ENCODE measurements at regions not wholly inside any gene's neighbourhood (a gene's known extent, or its start where the extent isn't known, plus 50 kb on each side); places are given as distances from the start of the nearest gene placed in this dataset.

DNA sequence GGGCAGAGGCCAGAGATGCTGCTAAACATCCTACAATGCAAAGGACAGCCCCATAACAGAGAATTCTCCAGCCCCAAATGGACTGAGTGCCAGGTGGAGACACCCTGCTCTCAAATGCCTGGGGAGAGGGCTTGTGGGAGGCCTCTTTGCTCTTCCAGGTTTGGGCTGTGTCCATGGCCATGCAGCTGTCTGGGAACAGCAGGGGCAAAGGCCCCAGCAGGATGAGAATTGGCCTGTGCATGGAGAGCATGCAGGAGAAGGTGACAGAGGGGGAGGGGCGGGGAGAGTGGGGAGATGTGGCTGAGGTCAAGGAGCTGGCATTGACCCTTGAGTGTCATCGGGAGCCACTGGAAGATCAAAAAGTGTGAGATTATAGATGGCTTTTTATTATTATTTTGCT lies 111.5 kb upstream of the ERCC6L2 start:
- Histone ChIP-seq H3K36me3 (replicated peaks in 1 of 2; ENCODE audit: control insufficient read depth in 1 of 2, insufficient read depth in 2 of 2, low read length in 2 of 2) (no peaks in the 10 kb centered on the region), H3K27me3 (ENCODE audit: control insufficient read depth in 2 of 2, insufficient read depth in 2 of 2, low read length in 2 of 2) (no peaks in the 10 kb centered on the region), H3K79me2 (ENCODE audit: insufficient read depth, low read length) (no peaks in the 10 kb centered on the region), H3K9me3 (replicated peaks in 1 of 2; ENCODE audit: control insufficient read depth in 1 of 2, insufficient read depth in 1 of 2, low read length in 2 of 2) (no peaks in the 10 kb centered on the region), H3K4me3 (replicated peaks in 1 of 3; ENCODE audit: low read depth in 2 of 3, low read length in 3 of 3) (no peak overlapping the region), H2AFZ (ENCODE audit: insufficient read depth, low read depth, low read length, poor library complexity, severe bottlenecking) (no peak overlapping the region), H3K4me1 (ENCODE audit: control insufficient read depth in 1 of 2, insufficient read depth in 2 of 2, low read length in 2 of 2) (no peaks in the 10 kb centered on the region), H3K9ac (ENCODE audit: insufficient read depth, low read length, poor library complexity, severe bottlenecking) (no peak overlapping the region), H4K20me1 (ENCODE audit: insufficient read depth, low read length) (no peaks in the 10 kb centered on the region), H3K27ac (ENCODE audit: low read depth in 1 of 2, low read length in 2 of 2) (no peak overlapping the region), H3K4me2 (replicated peaks; ENCODE audit: extremely low read depth, low read length, poor library complexity, severe bottlenecking) (no peak overlapping the region)
- H3K4me1 Mint-ChIP-seq = no peaks in the 10 kb centered on the region
- TF ChIP-seq, protein P1, sequence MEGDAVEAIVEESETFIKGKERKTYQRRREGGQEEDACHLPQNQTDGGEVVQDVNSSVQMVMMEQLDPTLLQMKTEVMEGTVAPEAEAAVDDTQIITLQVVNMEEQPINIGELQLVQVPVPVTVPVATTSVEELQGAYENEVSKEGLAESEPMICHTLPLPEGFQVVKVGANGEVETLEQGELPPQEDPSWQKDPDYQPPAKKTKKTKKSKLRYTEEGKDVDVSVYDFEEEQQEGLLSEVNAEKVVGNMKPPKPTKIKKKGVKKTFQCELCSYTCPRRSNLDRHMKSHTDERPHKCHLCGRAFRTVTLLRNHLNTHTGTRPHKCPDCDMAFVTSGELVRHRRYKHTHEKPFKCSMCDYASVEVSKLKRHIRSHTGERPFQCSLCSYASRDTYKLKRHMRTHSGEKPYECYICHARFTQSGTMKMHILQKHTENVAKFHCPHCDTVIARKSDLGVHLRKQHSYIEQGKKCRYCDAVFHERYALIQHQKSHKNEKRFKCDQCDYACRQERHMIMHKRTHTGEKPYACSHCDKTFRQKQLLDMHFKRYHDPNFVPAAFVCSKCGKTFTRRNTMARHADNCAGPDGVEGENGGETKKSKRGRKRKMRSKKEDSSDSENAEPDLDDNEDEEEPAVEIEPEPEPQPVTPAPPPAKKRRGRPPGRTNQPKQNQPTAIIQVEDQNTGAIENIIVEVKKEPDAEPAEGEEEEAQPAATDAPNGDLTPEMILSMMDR (IDR thresholded peaks at IDR 0.05) = no peak
- DNase-seq = no peak
- H3K27me3 Mint-ChIP-seq (ENCODE audit: low read depth in 3 of 3) = peaks cover 0 to 6% (median 6%) of the 10 kb centered on the region in 3 donors
- H3K36me3 Mint-ChIP-seq = no peaks in the 10 kb centered on the region
- H3K9me3 Mint-ChIP-seq = peaks cover 0 to 2% (median 0%) of the 10 kb centered on the region in 7 donors
- no peak overlapping the region for H3K27ac Mint-ChIP-seq
- H3K4me3 Mint-ChIP-seq = no peak overlapping the region
- intact Hi-C loops (cut with micrococcal nuclease) = no loop called here
- 100% methylated on average over 1 of the region's 2 CpGs for WGBS (ENCODE audit: insufficient coverage)

GRCh38 chr9:95763006-95763405 lies 112.5 kb upstream of the ERCC6L2 start:
- H4K20me1 ChIP-seq (ENCODE audit: insufficient read depth, low read length) = no peaks in the 10 kb centered on the region
- H3K4me3 ChIP-seq (replicated peaks in 1 of 3; ENCODE audit: low read depth in 2 of 3, low read length in 3 of 3) = no peak overlapping the region
- H3K4me1 ChIP-seq (ENCODE audit: control insufficient read depth in 1 of 2, insufficient read depth in 2 of 2, low read length in 2 of 2) = no peaks in the 10 kb centered on the region
- Mint-ChIP-seq H3K27me3 (ENCODE audit: low read depth in 3 of 3) (peaks cover 0 to 6% (median 6%) of the 10 kb centered on the region in 3 donors), H3K36me3 (no peaks in the 10 kb centered on the region), H3K4me3 (no peak overlapping the region), H3K27ac (no peak overlapping the region), H3K4me1 (no peaks in the 10 kb centered on the region), H3K9me3 (peaks cover 0 to 2% (median 0%) of the 10 kb centered on the region in 7 donors)
- no CpG with 5 or more reads among the region's 3 CpGs for WGBS (ENCODE audit: insufficient coverage)
- no peaks in the 10 kb centered on the region for H3K79me2 ChIP-seq (ENCODE audit: insufficient read depth, low read length)
- H3K36me3 ChIP-seq (replicated peaks in 1 of 2; ENCODE audit: control insufficient read depth in 1 of 2, insufficient read depth in 2 of 2, low read length in 2 of 2) = no peaks in the 10 kb centered on the region
- no peak overlapping the region for H3K27ac ChIP-seq (ENCODE audit: low read depth in 1 of 2, low read length in 2 of 2)
- no peak for DNase-seq
- TF ChIP-seq, protein P1 (IDR thresholded peaks at IDR 0.05) = no peak
- intact Hi-C loops (cut with micrococcal nuclease) = no loop called here
- H2AFZ ChIP-seq (ENCODE audit: insufficient read depth, low read depth, low read length, poor library complexity, severe bottlenecking) = no peak overlapping the region
- no peak overlapping the region for H3K4me2 ChIP-seq (replicated peaks; ENCODE audit: extremely low read depth, low read length, poor library complexity, severe bottlenecking)
- H3K27me3 ChIP-seq (ENCODE audit: control insufficient read depth in 2 of 2, insufficient read depth in 2 of 2, low read length in 2 of 2) = no peaks in the 10 kb centered on the region
- H3K9ac ChIP-seq (ENCODE audit: insufficient read depth, low read length, poor library complexity, severe bottlenecking) = no peak overlapping the region
- H3K9me3 ChIP-seq (replicated peaks in 1 of 2; ENCODE audit: control insufficient read depth in 1 of 2, insufficient read depth in 1 of 2, low read length in 2 of 2) = no peaks in the 10 kb centered on the region
